HG03159 (cell line): ENCODE measurements at regions not wholly inside any gene's neighbourhood (a gene's known extent, or its start where the extent isn't known, plus 50 kb on each side); places are given as distances from the start of the nearest gene placed in this dataset.

Experiments
- ATAC-seq: cut with Tn5 transposase; IDR thresholded peaks from one replicate; pipeline ENCODE4 v1.9.1; 2021; ENCODE audit warnings: mild to moderate bottlenecking, moderate library complexity; ENCODE audit not compliant: unreplicated experiment

- no peak for ATAC-seq
These were observed 163.2 kb downstream of the INSIG2 start for GRCh38 chr2:118251427-118251826.

GRCh38 chr2:118250463-118250862, 162.2 kb downstream of the INSIG2 start:
- ATAC-seq, result no peak

GRCh38 chr2:118250001-118250400, 161.7 kb downstream of the INSIG2 start:
- peak; percentile 27 for ATAC-seq

- ATAC-seq, result peak; percentile 85
These were observed 161.3 kb downstream of the INSIG2 start for GRCh38 chr2:118249531-118249930.

- no peak for ATAC-seq
These were observed 158.5 kb downstream of the INSIG2 start for GRCh38 chr2:118246726-118247125.

GRCh38 chr2:118246079-118246478, 157.8 kb downstream of the INSIG2 start:
- ATAC-seq, result no peak

GRCh38 chr2:118244686-118245085, 156.4 kb downstream of the INSIG2 start:
- ATAC-seq, result no peak

- ATAC-seq, result no peak
These were observed 154.8 kb downstream of the INSIG2 start for GRCh38 chr2:118243031-118243430.

- no peak for ATAC-seq
These were observed 153.9 kb downstream of the INSIG2 start for GRCh38 chr2:118242216-118242615.

- no peak for ATAC-seq
These were observed 152.9 kb downstream of the INSIG2 start for GRCh38 chr2:118241128-118241527.

GRCh38 chr2:118240276-118240675, 152.0 kb downstream of the INSIG2 start:
- ATAC-seq, result no peak

GRCh38 chr2:118239284-118239683, 151.0 kb downstream of the INSIG2 start:
- no peak for ATAC-seq

GRCh38 chr2:118237451-118237850, 149.2 kb downstream of the INSIG2 start:
- ATAC-seq, result no peak

GRCh38 chr2:118232796-118233195, 144.5 kb downstream of the INSIG2 start:
- no peak for ATAC-seq

- ATAC-seq, result no peak
These were observed 144.1 kb downstream of the INSIG2 start for GRCh38 chr2:118232391-118232790.

- ATAC-seq, result no peak
These were observed 143.5 kb downstream of the INSIG2 start for GRCh38 chr2:118231759-118232158.

- ATAC-seq, result no peak
These were observed 139.6 kb downstream of the INSIG2 start for GRCh38 chr2:118227698-118228508.

- no peak for ATAC-seq
These were observed 137.4 kb downstream of the INSIG2 start for GRCh38 chr2:118225666-118226065.

GRCh38 chr2:118224895-118225311, 136.6 kb downstream of the INSIG2 start:
- no peak for ATAC-seq

GRCh38 chr2:118223992-118224894, 136.0 kb downstream of the INSIG2 start:
- ATAC-seq, result peak; percentile 53

GRCh38 chr2:118223511-118223991, 135.3 kb downstream of the INSIG2 start:
- peak; percentile 0 for ATAC-seq
